IMR-90 (cell line): ENCODE measurements at regions not wholly inside any gene's neighbourhood (a gene's known extent, or its start where the extent isn't known, plus 50 kb on each side); places are given as distances from the start of the nearest gene placed in this dataset.

Experiments used
- ATAC-seq: fragments of 200-7000 bp; cut with Tn5 transposase; 2 replicates; pipeline ENCODE4 v1.9.1; 2020; ENCODE audit warnings: low read depth, mild to moderate bottlenecking, moderate library complexity
- BruUV-seq: library from RNA; stranded (reverse); fragments of 400-500 nt; replicated peaks from 2 replicates; lab custom pipeline; 2021; lab: Mats Ljungman, UMichigan
- CTCF ChIA-PET: fragments of 300-600 bp; formaldehyde crosslinking; extraction: SDS; loops from one replicate; lab custom pipeline; 2021; ENCODE audit warnings: antibody characterized with exemption; lab: Yijun Ruan, JAX
- POLR2A ChIA-PET: fragments of 300-600 bp; sonication (Branson Sonifier 250); formaldehyde crosslinking; loops from one replicate; lab custom pipeline; 2022; ENCODE audit warnings: antibody characterized with exemption; ENCODE audit not compliant: unreplicated experiment; lab: Charles Lee
- DNase-seq: peaks from one replicate; pipeline ENCODE4 v3.0.0; 2013
- H2AFZ ChIP-seq: replicated peaks from 2 replicates; pipeline ENCODE3; 2013; ENCODE audit warnings: low read length, mild to moderate bottlenecking; ENCODE audit not compliant: poor library complexity
- H2AK5ac ChIP-seq: 2 replicates; pipeline ENCODE4 v1.6.1; 2013; ENCODE audit warnings: low read depth, low read length, inconsistent platforms
- H2AK9ac ChIP-seq: replicated peaks from 2 replicates; pipeline ENCODE3; 2013; ENCODE audit warnings: mild to moderate bottlenecking, low read depth, low read length, moderate library complexity; ENCODE audit not compliant: poor library complexity
- H2BK120ac ChIP-seq: 2 replicates; pipeline ENCODE4 v1.6.1; 2013; ENCODE audit warnings: low read depth, low read length, inconsistent platforms
- H2BK15ac ChIP-seq: 3 replicates; pipeline ENCODE4 v1.6.1; 2013; ENCODE audit warnings: low read depth, low read length, inconsistent platforms
- H2BK20ac ChIP-seq: 2 replicates; pipeline ENCODE4 v1.6.1; 2013; ENCODE audit warnings: low read depth, mild to moderate bottlenecking, inconsistent platforms, low read length, moderate library complexity
- H2BK5ac ChIP-seq: 2 replicates; pipeline ENCODE4 v1.6.1; 2013; ENCODE audit warnings: mild to moderate bottlenecking, low read depth, low read length, inconsistent platforms; ENCODE audit not compliant: poor library complexity, severe bottlenecking
- H3K14ac ChIP-seq: replicated peaks from 2 replicates; pipeline ENCODE4 v1.6.1; 2013; ENCODE audit warnings: low read depth, low read length, inconsistent platforms
- H3K18ac ChIP-seq: 2 replicates; pipeline ENCODE4 v1.6.1; 2013; ENCODE audit warnings: low read depth, low read length, control low read depth
- H3K23ac ChIP-seq: 2 replicates; pipeline ENCODE4 v1.6.1; 2013; ENCODE audit warnings: low read depth, low read length, inconsistent platforms
- H3K27ac ChIP-seq: 2 replicates; pipeline ENCODE4 v1.5.1; 2013; ENCODE audit warnings: mild to moderate bottlenecking, control low read depth, low read length; ENCODE audit not compliant: insufficient read depth
- H3K27me3 ChIP-seq: 2 replicates; pipeline ENCODE4 v1.6.1; 2013; ENCODE audit warnings: low read length; ENCODE audit not compliant: control insufficient read depth, insufficient read depth
- H3K36me3 ChIP-seq: 2 replicates; pipeline ENCODE4 v1.6.1; 2013; ENCODE audit warnings: low read length, mixed read lengths; ENCODE audit not compliant: control insufficient read depth, insufficient read depth
- H3K4ac ChIP-seq: 2 replicates; pipeline ENCODE4 v1.6.1; 2013; ENCODE audit warnings: low read depth, low read length, inconsistent platforms
- H3K4me1 ChIP-seq: 2 replicates; pipeline ENCODE4 v1.6.1; 2013; ENCODE audit warnings: low read length, mixed read lengths; ENCODE audit not compliant: control insufficient read depth, insufficient read depth
- H3K4me2 ChIP-seq: 2 replicates; pipeline ENCODE4 v1.6.1; 2013; ENCODE audit warnings: low read depth, mild to moderate bottlenecking, control low read depth, low read length, moderate library complexity
- H3K4me3 ChIP-seq: 2 replicates; pipeline ENCODE4 v1.5.1; 2013; ENCODE audit warnings: low read depth, mild to moderate bottlenecking, control low read depth, low read length, moderate library complexity; ENCODE audit not compliant: insufficient read depth
- H3K56ac ChIP-seq: 2 replicates; pipeline ENCODE4 v1.6.1; 2013; ENCODE audit warnings: low read length, inconsistent platforms; ENCODE audit not compliant: insufficient read depth; ENCODE audit errors: extremely low read depth
- H3K79me1 ChIP-seq, 2 experiments: 2 replicates each; pipeline ENCODE4 v1.6.1; 2013; ENCODE audit warnings: low read length in 2 of 2, inconsistent platforms in 1 of 2, low read depth in 1 of 2
- H3K9ac ChIP-seq: 2 replicates; pipeline ENCODE4 v1.6.1; 2013; ENCODE audit warnings: low read depth, low read length, control low read depth
- H3K9me1 ChIP-seq: 2 replicates; pipeline ENCODE4 v1.6.1; 2013; ENCODE audit warnings: low read length, inconsistent platforms; ENCODE audit not compliant: insufficient read depth
- H3K9me3 ChIP-seq: 2 replicates; pipeline ENCODE4 v1.6.1; 2013; ENCODE audit warnings: low read length; ENCODE audit not compliant: control insufficient read depth, insufficient read depth
- H4K20me1 ChIP-seq: 2 replicates; pipeline ENCODE4 v1.6.1; 2013; ENCODE audit warnings: low read length, inconsistent platforms; ENCODE audit not compliant: insufficient read depth
- H4K5ac ChIP-seq: 2 replicates; pipeline ENCODE4 v1.6.1; 2013; ENCODE audit warnings: mild to moderate bottlenecking, low read depth, low read length, control low read depth
- H4K8ac ChIP-seq, 2 experiments: 2 replicates each; pipeline ENCODE4 v1.6.1; 2013; ENCODE audit warnings: low read depth in 2 of 2, low read length in 2 of 2, control low read depth in 1 of 2, inconsistent platforms in 1 of 2
- H4K91ac ChIP-seq: 2 replicates; pipeline ENCODE4 v1.6.1; 2013; ENCODE audit warnings: low read depth, low read length, inconsistent platforms; ENCODE audit not compliant: insufficient read depth
- CHD1 ChIP-seq: IDR thresholded peaks from 2 replicates; pipeline ENCODE4 v1.6.1; 2012; ENCODE audit warnings: low read depth, low read length, improper control_type of control experiment
- RAD21 ChIP-seq: IDR thresholded peaks from 2 replicates; pipeline ENCODE4 v1.6.1; 2012; ENCODE audit warnings: low read length, improper control_type of control experiment
- SMC3 ChIP-seq: fragments of 150-350 bp; IDR thresholded peaks from 2 replicates; pipeline ENCODE4 v1.6.1; 2016; ENCODE audit warnings: low read depth, mild to moderate bottlenecking, antibody characterized with exemption, low read length, moderate library complexity
- WGBS, 2 experiments: methylation state at CpG; one replicate each; pipeline versions ENCODE4 v1.1.5 to v1.1.7; 2013; ENCODE audit warnings: missing lambda C conversion rate in 2 of 2; ENCODE audit not compliant: insufficient read length in 1 of 2; ENCODE audit errors: extremely low coverage in 2 of 2; 5-methylcytosine and 5-hydroxymethylcytosine counted together
- dilution Hi-C: fragments of 300-500 bp; cut with HindIII; formaldehyde crosslinking; loops from one replicate; pipeline ENCODE4 v1.14.3; 2018; ENCODE audit warnings: low sequenced_read_pairs; ENCODE audit not compliant: unreplicated experiment
- in situ Hi-C: fragments of 300-500 bp; cut with MboI; formaldehyde crosslinking; loops from 3 replicates; pipeline ENCODE4 v1.14.3; 2019; ENCODE audit warnings: low sequenced_read_pairs, inconsistent platforms, mixed read lengths
- intact Hi-C: fragments of 100-400 bp; cut with micrococcal nuclease; formaldehyde crosslinking; loops from 2 replicates; pipeline ENCODE4 v1.10.0; 2022
- TF ChIP-seq, protein P1 (sequence below): fragments of 150-350 bp; IDR thresholded peaks from 2 replicates; pipeline ENCODE4 v1.6.1; 2016; ENCODE audit warnings: low read depth, mild to moderate bottlenecking, low read length, moderate library complexity, borderline replicate concordance
- TF ChIP-seq, protein P2 (sequence below): fragments of 150-350 bp; IDR thresholded peaks from 2 replicates; pipeline ENCODE4 v1.6.1; 2017; ENCODE audit warnings: mild to moderate bottlenecking, antibody characterized with exemption, low read length, low read depth

DNA sequence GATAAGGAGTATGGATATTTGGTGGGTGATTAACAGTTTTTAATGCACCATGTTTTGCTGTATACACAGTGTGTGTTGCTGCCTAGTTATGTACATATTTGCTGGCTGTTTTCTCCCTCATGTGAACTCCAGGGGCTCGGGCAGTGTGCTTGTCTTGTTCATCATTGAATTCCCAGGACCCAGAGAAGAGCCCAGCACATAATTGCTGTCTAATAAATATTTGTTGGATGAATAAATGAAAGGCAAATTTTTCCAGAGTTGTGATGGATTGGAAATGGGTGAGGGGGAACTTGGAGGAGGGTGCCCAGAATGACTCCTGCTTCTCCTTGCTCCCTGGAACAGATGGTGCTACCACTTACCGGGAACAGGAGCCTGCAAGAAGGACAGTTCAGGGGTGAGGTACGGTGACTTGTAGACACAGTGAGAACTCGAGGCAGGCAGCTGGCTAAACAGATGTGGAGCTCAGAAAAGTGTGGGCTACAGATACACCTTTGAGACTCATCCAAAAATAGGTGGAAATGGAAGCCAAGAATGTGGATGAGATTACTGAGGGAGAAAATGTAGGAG, 586.8 kb upstream of the MGMT start:
- Histone ChIP-seq H3K36me3 (no peaks in the 10 kb centered on the region), H2AK5ac (no peak overlapping the region)
- POLR2A ChIA-PET: no interaction called here

More for the DNA sequence above, 586.8 kb upstream of the MGMT start:
- no peaks in the 10 kb centered on the region for H3K79me1 ChIP-seq
- H3K4me3 ChIP-seq: no peak overlapping the region
- CTCF ChIA-PET: no interaction called here
- ATAC-seq (no peak), DNase-seq (no peak)
- no peaks in the 10 kb centered on the region for H4K20me1 ChIP-seq
- no peak overlapping the region for H3K9ac ChIP-seq
- in situ Hi-C loops (no loop called here), intact Hi-C loops (no loop called here), dilution Hi-C loops (no loop called here)
- H3K14ac ChIP-seq: no peak overlapping the region
- no peak overlapping the region for H2AK9ac ChIP-seq
- H2AFZ ChIP-seq: no peak overlapping the region
- peaks cover 42% of the 10 kb centered on the region for H3K9me3 ChIP-seq
- H3K4me1 ChIP-seq: no peaks in the 10 kb centered on the region
- H4K8ac ChIP-seq: no peak overlapping the region
- no peak overlapping the region for H3K27ac ChIP-seq
- no peak overlapping the region for H2BK15ac ChIP-seq
- no peaks in the 10 kb centered on the region for H3K27me3 ChIP-seq
- H2BK20ac ChIP-seq: no peak overlapping the region
- no peak overlapping the region for H3K56ac ChIP-seq
- BruUV-seq: no TSS peak
- H4K91ac ChIP-seq: no peak overlapping the region
- H3K4ac ChIP-seq: no peak overlapping the region
- WGBS, 2 experiments: 56% methylated on average over 3 of the region's 4 CpGs; no CpG with 5 or more reads in 1 of the 2 experiments
- no peak overlapping the region for H4K5ac ChIP-seq
- H3K4me2 ChIP-seq: no peak overlapping the region
- TF ChIP-seq, protein P1, sequence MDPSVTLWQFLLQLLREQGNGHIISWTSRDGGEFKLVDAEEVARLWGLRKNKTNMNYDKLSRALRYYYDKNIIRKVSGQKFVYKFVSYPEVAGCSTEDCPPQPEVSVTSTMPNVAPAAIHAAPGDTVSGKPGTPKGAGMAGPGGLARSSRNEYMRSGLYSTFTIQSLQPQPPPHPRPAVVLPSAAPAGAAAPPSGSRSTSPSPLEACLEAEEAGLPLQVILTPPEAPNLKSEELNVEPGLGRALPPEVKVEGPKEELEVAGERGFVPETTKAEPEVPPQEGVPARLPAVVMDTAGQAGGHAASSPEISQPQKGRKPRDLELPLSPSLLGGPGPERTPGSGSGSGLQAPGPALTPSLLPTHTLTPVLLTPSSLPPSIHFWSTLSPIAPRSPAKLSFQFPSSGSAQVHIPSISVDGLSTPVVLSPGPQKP: no peak
- TF ChIP-seq CHD1: no peak
- TF ChIP-seq, protein P2, sequence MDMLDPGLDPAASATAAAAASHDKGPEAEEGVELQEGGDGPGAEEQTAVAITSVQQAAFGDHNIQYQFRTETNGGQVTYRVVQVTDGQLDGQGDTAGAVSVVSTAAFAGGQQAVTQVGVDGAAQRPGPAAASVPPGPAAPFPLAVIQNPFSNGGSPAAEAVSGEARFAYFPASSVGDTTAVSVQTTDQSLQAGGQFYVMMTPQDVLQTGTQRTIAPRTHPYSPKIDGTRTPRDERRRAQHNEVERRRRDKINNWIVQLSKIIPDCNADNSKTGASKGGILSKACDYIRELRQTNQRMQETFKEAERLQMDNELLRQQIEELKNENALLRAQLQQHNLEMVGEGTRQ: no peak
- TF ChIP-seq SMC3: no peak
- no peak for TF ChIP-seq RAD21
- no peak overlapping the region for H3K23ac ChIP-seq
- no peak overlapping the region for H2BK120ac ChIP-seq
- H3K9me1 ChIP-seq: no peaks in the 10 kb centered on the region
- H2BK5ac ChIP-seq: no peak overlapping the region
- no peak overlapping the region for H3K18ac ChIP-seq
